ENCODE measurements at regions not wholly inside any gene's neighbourhood (a gene's known extent, or its start where the extent isn't known, plus 50 kb on each side); places are given as distances from the start of the nearest gene placed in this dataset.

GRCh38 chr21:27122686-27123085, 155.8 kb upstream of the ADAMTS5 start:
- intact Hi-C loops (cut with DNase I), result no loop called here
- no peak overlapping the region for H3K4me3 ChIP-seq
- H3K27me3 ChIP-seq, result no peaks in the 10 kb centered on the region
- H3K36me3 ChIP-seq, result no peaks in the 10 kb centered on the region
- H3K27ac ChIP-seq, result no peak overlapping the region
- DNase-seq, result no peak
- H3K9me3 ChIP-seq, result no peaks in the 10 kb centered on the region
- no peaks in the 10 kb centered on the region for H3K4me1 ChIP-seq
- TF ChIP-seq CTCF (IDR thresholded peaks at IDR 0.05), result no peak

DNA sequence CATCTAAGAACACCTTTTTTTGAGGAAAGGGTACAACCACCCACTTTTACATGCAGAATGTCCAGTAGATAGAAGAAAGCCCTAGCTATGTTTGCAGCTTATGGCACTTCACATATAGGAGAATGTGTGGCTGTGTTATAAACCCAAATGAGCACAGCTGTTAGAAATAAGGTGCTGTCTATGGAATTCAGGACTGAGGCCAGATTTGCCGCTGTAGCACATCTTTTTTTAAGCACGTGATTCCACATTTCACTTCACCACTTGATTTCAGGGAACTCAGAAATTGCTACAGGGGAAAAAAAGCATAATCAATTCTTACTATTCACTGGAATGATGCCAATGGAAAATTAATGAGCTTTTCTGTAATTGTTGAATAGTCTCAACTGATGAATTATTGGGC, 147.2 kb upstream of the ADAMTS5 start:
- no peaks in the 10 kb centered on the region for H3K27me3 ChIP-seq
- no peaks in the 10 kb centered on the region for H3K4me1 ChIP-seq
- TF ChIP-seq CTCF (IDR thresholded peaks at IDR 0.05) (no peak), POLR2A (IDR thresholded peaks at IDR 0.05) (no peak)
- 68 to 71% methylated on average over 2 of the region's 2 CpGs for WGBS, 2 donors
- no peak overlapping the region for H3K27ac ChIP-seq
- no peaks in the 10 kb centered on the region for H3K9me3 ChIP-seq
- H3K4me3 ChIP-seq, result no peak overlapping the region
- intact Hi-C loops (cut with DNase I), result no loop called here
- no peak for DNase-seq
- H3K36me3 ChIP-seq, result no peaks in the 10 kb centered on the region

- Histone ChIP-seq H3K4me1 (peaks cover 0 to 7% (median 3%) of the 10 kb centered on the region in 3 donors), H3K27ac (no peak overlapping the region), H3K36me3 (no peaks in the 10 kb centered on the region), H3K4me3 (no peak overlapping the region), H3K9me3 (no peaks in the 10 kb centered on the region), H3K27me3 (no peaks in the 10 kb centered on the region)
- intact Hi-C loops (cut with DNase I), result no loop called here
- DNase-seq, result no peak
- TF ChIP-seq CTCF (IDR thresholded peaks at IDR 0.05) (no peak), POLR2A (IDR thresholded peaks at IDR 0.05) (no peak)
These were observed 145.3 kb upstream of the ADAMTS5 start for GRCh38 chr21:27112186-27112585.

GRCh38 chr21:27110956-27111355, 144.1 kb upstream of the ADAMTS5 start:
- H3K36me3 ChIP-seq, result no peaks in the 10 kb centered on the region

DNA sequence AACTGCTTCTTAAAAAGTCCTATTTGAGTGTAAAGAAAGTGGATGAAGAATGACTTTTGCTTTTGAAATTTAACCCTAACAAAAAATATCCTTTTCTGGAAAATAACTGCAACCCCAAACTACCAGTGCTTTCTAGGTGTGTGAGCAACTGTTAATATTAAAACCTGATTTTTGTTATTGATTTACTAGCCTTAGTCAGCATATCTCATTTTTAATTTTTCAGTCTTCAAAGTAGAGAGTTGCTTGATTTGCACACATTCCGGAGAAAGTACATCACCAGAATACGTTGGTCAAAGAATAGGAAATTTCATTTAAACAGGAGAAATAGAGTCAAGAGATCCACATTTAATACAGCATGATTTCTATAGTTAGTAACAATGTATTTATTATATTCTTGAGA, 141.8 kb upstream of the ADAMTS5 start:
- DNase-seq, result no peak
- Histone ChIP-seq H3K9me3 (no peaks in the 10 kb centered on the region), H3K4me1 (peaks cover 0 to 23% (median 3%) of the 10 kb centered on the region in 3 donors), H3K27ac (peak overlapping the region in 1 of 4 donors; percentile 4), H3K36me3 (no peaks in the 10 kb centered on the region), H3K4me3 (no peak overlapping the region), H3K27me3 (no peaks in the 10 kb centered on the region)
- TF ChIP-seq CTCF (IDR thresholded peaks at IDR 0.05), result no peak
- TF ChIP-seq POLR2A (IDR thresholded peaks at IDR 0.05), result no peak
- intact Hi-C loops (cut with DNase I), result no loop called here
- WGBS, 2 donors, result 50 to 57% methylated on average over 2 of the region's 2 CpGs

More at GRCh38 chr21:27110956-27111355, 144.1 kb upstream of the ADAMTS5 start:
- WGBS, 2 donors, result 41 to 64% methylated on average over 2 of the region's 2 CpGs
- intact Hi-C loops (cut with DNase I), result no loop called here
- peaks cover 0 to 9% (median 3%) of the 10 kb centered on the region in 3 donors for H3K4me1 ChIP-seq
- H3K4me3 ChIP-seq, result no peak overlapping the region
- no peaks in the 10 kb centered on the region for H3K27me3 ChIP-seq
- TF ChIP-seq POLR2A (IDR thresholded peaks at IDR 0.05), result no peak
- no peak for TF ChIP-seq CTCF (IDR thresholded peaks at IDR 0.05)
- no peak overlapping the region for H3K27ac ChIP-seq
- no peak for DNase-seq
- no peaks in the 10 kb centered on the region for H3K9me3 ChIP-seq
